ENCODE measurements at regions not wholly inside any gene's neighbourhood (a gene's known extent, or its start where the extent isn't known, plus 50 kb on each side); places are given as distances from the start of the nearest gene placed in this dataset.

DNA sequence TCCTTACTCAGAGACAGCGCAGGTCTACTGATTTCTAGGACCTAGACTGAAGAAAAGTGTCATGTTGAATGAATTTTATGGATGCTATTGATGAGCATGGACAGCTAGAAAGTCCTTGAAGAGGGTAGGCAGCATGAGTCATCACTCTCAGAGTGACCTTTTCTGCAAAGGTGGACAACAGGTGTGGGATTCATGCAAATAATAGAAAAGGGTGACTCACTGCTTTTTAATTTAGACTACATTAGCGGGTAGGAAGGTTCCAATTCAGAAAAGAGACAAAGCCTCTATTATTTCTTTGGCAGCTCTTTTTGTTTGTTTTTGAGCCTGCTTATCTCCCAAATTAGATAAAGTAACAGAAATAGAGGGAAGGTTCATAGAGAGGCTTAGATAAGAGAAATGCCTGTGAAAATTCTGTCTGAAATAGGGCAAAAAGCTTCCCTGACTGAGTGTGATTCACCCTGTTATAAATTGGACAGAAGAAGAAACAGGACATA lies 191.4 kb downstream of the TENT5A start:
- TF ChIP-seq, protein P1, sequence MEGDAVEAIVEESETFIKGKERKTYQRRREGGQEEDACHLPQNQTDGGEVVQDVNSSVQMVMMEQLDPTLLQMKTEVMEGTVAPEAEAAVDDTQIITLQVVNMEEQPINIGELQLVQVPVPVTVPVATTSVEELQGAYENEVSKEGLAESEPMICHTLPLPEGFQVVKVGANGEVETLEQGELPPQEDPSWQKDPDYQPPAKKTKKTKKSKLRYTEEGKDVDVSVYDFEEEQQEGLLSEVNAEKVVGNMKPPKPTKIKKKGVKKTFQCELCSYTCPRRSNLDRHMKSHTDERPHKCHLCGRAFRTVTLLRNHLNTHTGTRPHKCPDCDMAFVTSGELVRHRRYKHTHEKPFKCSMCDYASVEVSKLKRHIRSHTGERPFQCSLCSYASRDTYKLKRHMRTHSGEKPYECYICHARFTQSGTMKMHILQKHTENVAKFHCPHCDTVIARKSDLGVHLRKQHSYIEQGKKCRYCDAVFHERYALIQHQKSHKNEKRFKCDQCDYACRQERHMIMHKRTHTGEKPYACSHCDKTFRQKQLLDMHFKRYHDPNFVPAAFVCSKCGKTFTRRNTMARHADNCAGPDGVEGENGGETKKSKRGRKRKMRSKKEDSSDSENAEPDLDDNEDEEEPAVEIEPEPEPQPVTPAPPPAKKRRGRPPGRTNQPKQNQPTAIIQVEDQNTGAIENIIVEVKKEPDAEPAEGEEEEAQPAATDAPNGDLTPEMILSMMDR (IDR thresholded peaks at IDR 0.05; ENCODE audit: low read depth, low read length): no peak
- no peak for TF ChIP-seq EZH2phosphoT487 (IDR thresholded peaks at IDR 0.05; ENCODE audit: low read depth)
